HuH-7 (cell line): ENCODE measurements at regions not wholly inside any gene's neighbourhood (a gene's known extent, or its start where the extent isn't known, plus 50 kb on each side); places are given as distances from the start of the nearest gene placed in this dataset.

Experiments
- DNase-seq: peaks from one replicate; pipeline ENCODE4 v3.0.0; 2011; ENCODE audit warnings: low spot score

- peak; percentile 43 for DNase-seq
These were observed 160.6 kb upstream of the USP24 start for GRCh38 chr1:55375617-55376258.

GRCh38 chr1:55374801-55375616 lies 159.8 kb upstream of the USP24 start:
- DNase-seq = no peak

DNA sequence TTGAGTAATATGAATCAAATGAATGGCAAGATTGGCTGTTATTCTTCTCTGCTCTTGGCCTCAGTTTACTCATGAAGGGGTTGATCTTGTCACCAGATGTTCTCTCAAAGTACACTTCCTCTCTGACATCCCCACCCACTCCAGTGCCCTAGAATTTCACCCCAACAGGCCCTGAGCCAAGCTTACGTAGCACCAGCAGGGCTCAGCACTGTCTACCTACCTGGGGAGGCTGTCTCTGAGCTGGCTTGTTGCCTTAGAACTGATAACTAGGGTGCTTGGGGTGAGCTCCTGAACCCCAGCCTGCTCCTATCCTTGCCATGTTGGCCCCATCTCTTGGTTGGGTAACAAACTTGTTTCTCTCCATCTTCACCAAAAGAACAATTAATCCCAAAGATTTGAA lies 159.1 kb upstream of the USP24 start:
- DNase-seq = no peak

DNA sequence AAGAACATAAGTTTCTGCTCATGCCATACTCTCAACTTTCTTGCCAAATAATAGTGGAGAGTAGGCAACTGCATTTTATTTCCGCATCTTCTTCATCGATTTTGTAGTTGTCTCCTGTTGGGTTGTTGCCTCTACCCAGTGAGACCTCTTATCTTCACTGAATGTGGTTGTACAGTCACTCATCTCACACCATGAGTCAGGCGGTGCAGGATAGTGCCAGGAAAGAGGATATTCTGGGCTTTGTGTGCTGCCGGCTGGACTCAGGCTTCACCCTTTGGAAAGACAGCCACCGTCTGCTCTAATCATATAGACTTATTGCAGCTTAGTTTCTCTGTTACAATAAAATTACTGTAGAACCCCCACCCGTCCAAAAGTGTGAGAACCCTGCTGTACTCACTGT lies 154.3 kb upstream of the USP24 start:
- no peak for DNase-seq

GRCh38 chr1:55368698-55369097 lies 153.5 kb upstream of the USP24 start:
- no peak for DNase-seq

DNA sequence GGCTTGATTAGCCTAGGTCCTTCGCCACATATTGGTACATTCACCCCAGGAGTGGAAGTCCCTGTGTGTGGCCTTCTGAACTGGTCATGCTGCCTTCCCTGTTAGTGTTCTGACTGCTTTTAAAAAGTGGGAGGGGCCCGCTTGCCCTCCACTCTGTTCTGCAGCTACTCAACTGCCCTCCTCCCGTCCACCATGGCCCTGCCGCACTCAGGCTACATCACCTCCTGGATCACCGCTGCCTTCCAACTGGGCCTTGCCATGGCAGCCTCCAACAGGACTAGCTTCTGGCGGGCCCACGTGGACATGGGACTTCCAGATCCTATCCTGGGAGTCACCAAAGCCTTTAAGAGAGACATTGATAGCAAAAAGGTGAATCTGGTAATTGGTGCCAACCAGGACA lies 152.1 kb upstream of the USP24 start:
- no peak for DNase-seq

DNA sequence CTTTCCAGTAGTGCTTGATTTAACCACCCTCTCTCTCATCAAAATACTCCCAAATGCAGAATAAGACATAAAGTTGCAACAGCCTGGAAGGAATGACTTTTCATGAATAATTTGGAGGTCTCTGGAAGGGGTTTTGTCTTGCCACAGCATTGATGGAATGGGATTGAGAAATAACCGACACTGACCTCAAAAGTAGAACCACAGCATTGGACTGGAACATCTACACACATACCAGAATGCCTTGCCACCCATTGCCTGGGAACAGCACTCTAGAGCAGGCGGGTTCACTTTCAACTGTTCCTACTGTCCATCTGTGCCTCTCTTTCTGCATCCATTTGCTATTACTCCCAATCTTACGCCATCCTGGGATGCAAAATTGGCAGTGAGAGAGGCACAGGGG lies 149.1 kb upstream of the USP24 start:
- DNase-seq = no peak

DNA sequence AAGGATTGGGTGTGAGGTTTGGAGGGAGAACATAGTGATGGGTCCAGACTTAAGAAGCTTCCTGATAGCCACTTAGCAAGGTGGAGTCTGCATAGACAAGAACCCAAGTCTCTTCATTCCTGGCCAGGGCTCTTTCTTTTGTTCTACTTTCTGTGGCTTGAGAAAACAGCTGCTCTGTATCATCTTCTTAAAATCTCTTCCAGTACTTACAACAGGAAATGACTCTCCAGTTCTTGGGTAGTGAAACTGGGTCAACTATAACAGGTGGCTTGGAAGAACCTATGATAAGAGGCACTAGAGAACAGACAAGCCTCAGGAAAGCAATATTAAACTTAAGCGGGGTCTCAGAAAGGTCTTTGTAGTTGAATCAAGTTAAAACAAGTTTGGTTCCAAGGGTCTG lies 148.1 kb upstream of the USP24 start:
- no peak for DNase-seq

GRCh38 chr1:55362558-55362957 lies 147.4 kb upstream of the USP24 start:
- DNase-seq = no peak

DNA sequence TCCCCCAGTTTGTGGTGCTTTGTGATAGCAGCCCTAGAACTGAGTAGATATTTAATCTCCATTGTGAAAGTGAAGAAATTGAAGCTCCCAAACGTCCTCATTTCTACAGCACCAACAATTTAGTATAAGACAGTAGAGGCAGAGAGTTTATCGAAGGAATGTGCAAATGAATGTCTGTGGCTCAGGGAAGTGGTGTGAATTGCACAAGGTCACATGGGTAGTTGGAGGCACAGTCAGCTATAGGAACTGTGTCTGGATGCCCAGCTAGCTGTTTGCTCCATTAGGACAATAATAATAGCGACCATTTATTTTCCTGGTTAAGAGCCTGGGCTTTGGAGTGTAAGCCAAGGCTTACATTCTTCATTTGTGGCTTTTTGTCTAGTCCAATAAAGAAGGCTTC lies 144.4 kb upstream of the USP24 start:
- no peak for DNase-seq

- DNase-seq = no peak
These were observed 143.4 kb upstream of the USP24 start for GRCh38 chr1:55358581-55358980.

DNA sequence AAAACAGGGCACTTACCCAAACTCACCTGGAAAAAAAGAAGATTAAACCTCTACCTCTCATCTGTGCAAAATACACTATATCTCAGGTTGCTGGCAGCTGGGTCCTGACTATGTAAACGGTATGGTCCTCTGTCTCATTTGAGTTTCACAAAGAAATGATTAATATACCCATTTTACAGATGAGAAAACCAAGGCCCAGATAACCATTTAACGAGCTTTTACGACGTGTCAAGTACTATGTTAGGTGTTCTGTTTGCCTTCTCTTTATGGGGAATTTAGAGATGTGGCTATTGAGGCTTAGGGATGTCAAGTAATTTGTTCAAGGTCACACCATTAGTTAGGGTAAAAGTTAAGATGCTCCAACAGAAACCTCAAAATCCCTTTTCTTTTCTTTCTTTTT lies 140.4 kb upstream of the USP24 start:
- no peak for DNase-seq

DNA sequence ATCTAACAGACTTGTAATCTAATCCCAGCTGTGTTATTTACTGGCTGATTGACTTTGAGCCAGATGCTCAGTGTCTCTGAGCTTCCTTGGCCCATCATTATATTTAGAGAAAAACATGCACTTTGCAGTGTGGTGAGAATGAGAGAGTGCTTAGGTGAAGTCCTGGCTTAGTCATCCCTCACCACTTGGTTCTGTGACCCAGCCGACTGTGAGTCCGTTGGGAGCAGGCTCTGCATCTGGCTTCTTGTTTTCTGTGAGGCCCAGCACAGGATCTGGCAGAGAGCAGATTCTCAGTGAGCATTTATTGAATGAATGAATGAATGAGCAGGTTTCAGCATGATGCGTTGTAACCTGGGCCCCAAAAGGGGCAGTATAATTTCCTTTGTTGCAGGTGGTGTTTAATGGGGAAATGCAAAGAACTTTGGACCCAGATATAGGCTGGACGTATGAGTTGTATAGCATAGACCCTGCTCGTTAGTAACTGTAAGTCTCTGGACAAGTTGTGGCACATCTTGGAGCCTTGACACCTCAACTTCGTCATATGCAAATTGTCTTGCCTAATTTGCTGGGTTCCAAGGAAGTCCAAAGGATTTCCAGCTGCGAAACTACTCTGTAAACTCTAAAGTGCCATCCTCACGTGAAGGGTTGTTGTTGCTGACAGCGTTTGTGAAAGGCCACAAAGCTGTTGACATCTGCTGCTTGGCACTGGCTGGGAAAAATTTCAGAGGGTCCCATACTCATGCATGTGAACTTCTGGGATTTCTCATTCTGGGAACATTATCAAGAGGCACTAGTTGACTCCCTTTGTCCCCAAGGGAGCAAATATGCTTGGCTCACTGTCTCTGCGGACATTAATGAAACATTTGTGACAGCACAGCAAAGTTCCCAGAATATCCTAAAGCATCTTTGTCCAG lies 138.8 kb upstream of the USP24 start:
- DNase-seq = no peak

DNA sequence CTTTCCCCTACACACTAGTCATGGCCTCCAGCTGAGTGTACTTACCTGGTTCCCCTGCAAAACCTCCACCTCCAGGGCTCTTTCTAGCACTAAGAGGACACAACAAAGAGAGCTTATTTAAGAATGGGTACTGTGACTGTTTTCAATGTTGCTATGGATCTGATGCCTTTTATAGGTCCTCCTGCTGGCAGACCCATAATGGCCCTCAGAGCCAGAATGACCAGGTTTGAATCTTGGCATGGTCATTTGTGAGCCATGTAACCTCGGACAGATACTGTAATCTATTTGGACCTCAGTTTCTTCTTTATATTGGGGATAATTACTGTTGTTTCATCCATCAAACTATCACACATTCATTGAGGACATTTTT lies 137.6 kb upstream of the USP24 start:
- DNase-seq = no peak

DNA sequence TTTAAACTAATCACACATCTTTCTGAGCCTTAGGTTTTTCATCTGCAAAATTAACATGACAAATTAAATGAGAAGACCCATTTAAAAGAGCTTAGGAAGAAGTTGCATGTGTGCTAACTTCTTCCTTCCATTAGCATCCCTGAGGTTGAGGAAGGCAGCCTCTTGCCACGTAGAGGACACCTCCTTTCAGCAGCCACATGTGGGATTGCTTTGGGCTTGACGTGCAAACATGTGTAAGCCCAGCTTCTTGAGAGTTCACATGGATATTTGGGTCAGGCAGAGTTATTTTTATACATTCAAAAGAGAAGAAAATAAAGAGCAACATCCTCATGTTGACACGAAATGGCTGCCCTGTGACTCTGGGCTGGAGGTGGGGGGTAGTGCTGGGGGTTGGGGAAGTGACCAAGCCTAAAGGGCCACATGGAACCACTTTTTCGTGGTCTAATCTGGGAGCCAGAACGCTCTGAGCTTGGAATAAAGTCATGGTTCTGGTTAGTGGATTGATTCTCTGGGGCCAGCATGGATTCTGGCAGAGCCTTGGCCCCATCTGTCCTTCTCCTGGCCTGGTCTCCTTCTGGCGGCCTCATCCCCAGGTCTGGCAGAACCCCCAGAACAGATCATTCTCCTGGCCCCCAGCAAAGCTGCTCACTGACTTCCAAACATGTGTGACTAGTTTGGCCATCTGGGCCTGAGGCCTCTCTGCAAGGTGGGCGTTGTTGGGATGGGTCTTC lies 137.1 kb upstream of the USP24 start:
- no peak for DNase-seq

DNA sequence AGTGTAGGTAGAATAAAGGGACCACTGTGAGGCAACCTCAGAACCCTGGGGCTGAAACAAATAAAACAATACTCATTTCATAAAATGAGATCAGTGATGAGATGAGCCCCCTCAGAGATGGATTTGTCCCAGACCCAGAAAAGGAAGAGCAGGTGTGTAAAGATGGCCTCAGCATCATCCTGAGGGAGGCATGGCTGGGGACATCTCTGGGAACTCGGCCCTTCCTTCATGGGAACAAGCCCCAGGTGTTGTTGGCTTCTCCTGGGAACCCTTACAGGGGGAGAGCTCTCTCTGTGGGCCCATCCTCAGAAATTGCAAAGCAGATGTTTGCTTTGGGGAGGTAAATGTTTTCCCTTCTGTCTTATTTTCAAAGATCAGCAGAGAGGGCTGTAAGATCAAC lies 133.2 kb upstream of the USP24 start:
- no peak for DNase-seq

- no peak for DNase-seq
These were observed 132.7 kb upstream of the USP24 start for GRCh38 chr1:55347866-55348265.

DNA sequence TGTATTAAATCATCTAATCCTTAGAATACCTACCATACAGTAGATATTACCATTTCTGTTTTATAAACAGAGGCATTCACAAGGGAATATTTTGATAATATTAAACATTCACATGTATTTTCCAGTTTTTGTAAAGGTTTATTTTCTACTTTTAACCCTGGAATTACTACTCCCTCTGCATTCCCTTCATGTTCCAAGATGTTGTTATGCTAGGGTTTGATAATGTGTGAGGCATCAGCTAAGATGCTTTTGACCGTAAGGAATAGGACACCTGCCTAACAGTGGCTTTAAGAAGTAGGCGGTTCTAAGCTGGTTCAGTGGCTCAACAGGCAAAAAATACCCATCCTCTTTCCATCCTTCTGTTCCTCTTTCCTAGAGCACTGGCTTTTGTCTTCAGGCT lies 131.9 kb upstream of the USP24 start:
- DNase-seq = no peak

DNA sequence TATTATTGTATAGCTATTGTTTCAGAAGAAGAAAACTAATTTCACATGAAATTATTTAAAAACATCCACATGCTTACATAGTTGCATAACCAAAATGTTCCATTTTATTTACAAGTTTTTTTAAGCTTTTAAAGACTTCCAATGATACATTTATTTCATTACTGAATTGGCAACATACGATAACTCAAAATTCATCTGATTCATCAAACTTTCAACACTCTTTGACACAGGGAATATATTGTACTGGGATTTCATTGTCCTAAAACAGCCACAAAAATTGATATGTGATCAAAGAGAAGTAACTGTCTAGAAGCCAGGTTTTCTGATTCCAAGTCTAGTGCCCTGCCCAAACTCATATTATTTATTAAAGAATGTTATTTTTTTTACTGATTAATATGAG lies 131.4 kb upstream of the USP24 start:
- DNase-seq = no peak

- no peak for DNase-seq
These were observed 124.5 kb upstream of the USP24 start for GRCh38 chr1:55339681-55340080.

- DNase-seq = no peak
These were observed 123.3 kb upstream of the USP24 start for GRCh38 chr1:55338448-55338820.

GRCh38 chr1:55337801-55338447 lies 122.8 kb upstream of the USP24 start:
- peak; percentile 44 for DNase-seq
